Osteocyte (in vitro differentiated cells): ENCODE measurements at regions not wholly inside any gene's neighbourhood (a gene's known extent, or its start where the extent isn't known, plus 50 kb on each side); places are given as distances from the start of the nearest gene placed in this dataset.

Experiments used
- DNase-seq: peaks from one replicate; pipeline ENCODE4 v3.0.0; 2021; ENCODE audit warnings: mixed read lengths; ENCODE audit not compliant: unreplicated experiment; ENCODE audit errors: extremely low spot score
- H3K27ac Mint-ChIP-seq: one replicate; pipeline ENCODE4 v1.8.0; 2021; ENCODE audit warnings: mild to moderate bottlenecking, mixed read lengths; ENCODE audit not compliant: unreplicated experiment
- H3K27me3 Mint-ChIP-seq: one replicate; pipeline ENCODE4 v1.8.0; 2021; ENCODE audit warnings: mixed read lengths; ENCODE audit not compliant: unreplicated experiment
- H3K36me3 Mint-ChIP-seq: one replicate; pipeline ENCODE4 v1.8.0; 2021; ENCODE audit warnings: mixed read lengths; ENCODE audit not compliant: unreplicated experiment
- H3K4me1 Mint-ChIP-seq: one replicate; pipeline ENCODE4 v1.8.0; 2021; ENCODE audit warnings: mixed read lengths; ENCODE audit not compliant: unreplicated experiment
- H3K4me3 Mint-ChIP-seq: one replicate; pipeline ENCODE4 v1.8.0; 2021; ENCODE audit warnings: mild to moderate bottlenecking, moderate library complexity, mixed read lengths; ENCODE audit not compliant: unreplicated experiment
- H3K9me3 Mint-ChIP-seq: one replicate; pipeline ENCODE4 v1.8.0; 2021; ENCODE audit warnings: mixed read lengths; ENCODE audit not compliant: unreplicated experiment
- CTCF ChIP-seq: fragments of 200-600 bp; sonication (generic); IDR thresholded peaks from 2 replicates; pipeline ENCODE4 v1.5.0; 2021; ENCODE audit warnings: antibody characterized with exemption, mild to moderate bottlenecking, moderate library complexity

- Mint-ChIP-seq H3K36me3 (no peaks in the 10 kb centered on the region), H3K4me3 (no peak overlapping the region), H3K27ac (no peak overlapping the region), H3K4me1 (no peaks in the 10 kb centered on the region), H3K9me3 (no peaks in the 10 kb centered on the region), H3K27me3 (peaks cover 33% of the 10 kb centered on the region)
- no peak for TF ChIP-seq CTCF
- DNase-seq: no peak
These were observed 331.5 kb upstream of the MSX2 start for GRCh38 chr5:174392892-174393291.

- Mint-ChIP-seq H3K4me1 (no peaks in the 10 kb centered on the region), H3K9me3 (no peaks in the 10 kb centered on the region), H3K4me3 (no peak overlapping the region), H3K36me3 (no peaks in the 10 kb centered on the region), H3K27ac (no peak overlapping the region), H3K27me3 (peaks cover 24% of the 10 kb centered on the region)
- no peak for TF ChIP-seq CTCF
- no peak for DNase-seq
These were observed 327.8 kb upstream of the MSX2 start for GRCh38 chr5:174396541-174396940.

- DNase-seq: no peak
- Mint-ChIP-seq H3K9me3 (no peaks in the 10 kb centered on the region), H3K36me3 (no peaks in the 10 kb centered on the region), H3K27me3 (peaks cover 24% of the 10 kb centered on the region), H3K4me1 (no peaks in the 10 kb centered on the region), H3K27ac (no peak overlapping the region), H3K4me3 (no peak overlapping the region)
- no peak for TF ChIP-seq CTCF
These were observed 327.2 kb upstream of the MSX2 start for GRCh38 chr5:174397206-174397605.

- no peaks in the 10 kb centered on the region for H3K4me1 Mint-ChIP-seq
- H3K27me3 Mint-ChIP-seq: peaks cover 21% of the 10 kb centered on the region
- no peak for DNase-seq
- no peak overlapping the region for H3K4me3 Mint-ChIP-seq
- no peaks in the 10 kb centered on the region for H3K36me3 Mint-ChIP-seq
- no peak for TF ChIP-seq CTCF
- H3K27ac Mint-ChIP-seq: no peak overlapping the region
- H3K9me3 Mint-ChIP-seq: no peaks in the 10 kb centered on the region
These were observed 326.2 kb upstream of the MSX2 start for GRCh38 chr5:174398171-174398570.

GRCh38 chr5:174399411-174399810 lies 325.0 kb upstream of the MSX2 start:
- H3K36me3 Mint-ChIP-seq: no peaks in the 10 kb centered on the region

More at GRCh38 chr5:174399411-174399810, 325.0 kb upstream of the MSX2 start:
- H3K4me3 Mint-ChIP-seq: no peak overlapping the region
- H3K9me3 Mint-ChIP-seq: no peaks in the 10 kb centered on the region
- H3K4me1 Mint-ChIP-seq: no peaks in the 10 kb centered on the region
- H3K27ac Mint-ChIP-seq: no peak overlapping the region
- no peak for TF ChIP-seq CTCF
- DNase-seq: no peak
- peaks cover 19% of the 10 kb centered on the region for H3K27me3 Mint-ChIP-seq
